GM21526 (cell line): ENCODE measurements at regions not wholly inside any gene's neighbourhood (a gene's known extent, or its start where the extent isn't known, plus 50 kb on each side); places are given as distances from the start of the nearest gene placed in this dataset.
"Not testable (repeated sequence)": the region's sequence is repeated elsewhere in the genome, so short reads cannot be mapped to it uniquely, and the experiment has no call there.

Experiments used
- ATAC-seq: cut with Tn5 transposase; IDR thresholded peaks from one replicate; pipeline ENCODE4 v1.9.1; 2021; ENCODE audit warnings: moderate library complexity; ENCODE audit not compliant: unreplicated experiment, low FRiP score

DNA sequence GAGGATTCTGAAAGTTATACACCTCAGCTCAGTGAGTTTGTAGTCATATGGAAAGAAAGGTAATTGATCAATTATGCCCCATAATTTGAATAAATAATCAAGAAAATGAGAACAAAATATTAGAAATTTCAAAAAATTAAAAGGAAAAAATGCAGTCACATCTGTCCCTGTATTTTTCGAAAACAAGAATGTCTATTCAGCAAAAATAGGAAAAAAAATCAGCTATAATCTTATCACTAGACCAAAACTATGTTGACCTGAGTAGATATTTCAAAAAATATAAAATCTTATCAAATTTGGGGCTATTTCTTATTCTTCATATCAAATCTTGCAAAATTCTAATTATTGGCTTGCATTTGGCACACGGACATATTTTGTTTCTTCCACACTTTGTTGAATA lies 501.2 kb upstream of the CNTN3 start:
- no peak for ATAC-seq

DNA sequence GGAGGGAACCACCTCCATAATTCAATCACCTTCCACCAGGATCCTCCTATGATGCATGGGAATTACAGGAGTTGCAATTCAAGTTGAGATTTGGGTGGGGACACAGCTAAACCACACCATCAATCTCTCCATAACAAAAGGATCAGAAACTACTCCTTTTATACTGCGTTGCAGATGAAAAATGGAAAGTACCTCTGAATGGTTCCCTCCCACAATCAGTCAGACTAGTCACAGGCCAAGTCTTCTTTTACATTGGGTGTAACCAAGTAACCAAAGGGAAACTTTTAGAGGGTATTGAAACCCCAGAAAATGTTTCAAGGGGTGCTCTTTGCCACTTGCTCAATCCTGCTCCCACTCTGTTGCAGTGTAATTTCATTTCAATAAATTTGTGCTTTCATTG lies 504.3 kb upstream of the CNTN3 start:
- ATAC-seq = no peak

DNA sequence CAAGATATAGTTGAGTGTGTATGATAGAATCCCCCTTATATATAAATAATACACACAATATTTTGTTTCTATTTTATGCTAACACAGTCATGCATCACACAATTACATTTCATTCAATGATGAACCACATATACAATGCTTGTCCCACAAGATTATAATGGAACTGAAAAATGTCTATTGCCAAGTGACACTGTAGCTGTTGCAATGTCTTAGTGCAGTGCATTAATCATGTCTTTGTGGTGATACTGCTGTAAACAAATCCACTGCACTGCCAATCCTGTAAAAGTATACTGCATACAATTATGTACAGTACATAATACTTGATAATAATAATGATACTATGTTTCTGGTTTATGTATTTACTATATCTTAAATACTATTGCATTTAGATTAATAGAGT lies 512.1 kb upstream of the CNTN3 start:
- no peak for ATAC-seq

DNA sequence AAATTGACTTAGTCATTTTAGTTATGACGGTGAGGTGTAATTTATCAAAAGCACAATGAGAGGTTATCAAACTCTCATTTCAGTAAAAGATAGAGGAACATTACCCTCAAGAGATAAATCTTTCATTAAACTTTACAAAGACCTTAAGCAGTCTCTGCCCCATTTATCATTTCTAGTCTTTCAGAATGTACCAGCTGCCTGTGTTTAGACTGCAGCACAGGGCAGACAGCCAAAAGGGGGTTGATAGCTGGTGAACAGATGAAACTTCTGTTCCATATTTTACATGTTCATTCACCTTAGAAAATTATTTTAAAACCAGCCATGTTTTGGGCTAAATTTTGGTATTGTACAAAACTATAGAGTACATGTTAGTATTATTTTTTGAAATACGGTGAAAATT lies 514.6 kb upstream of the CNTN3 start:
- no peak for ATAC-seq

DNA sequence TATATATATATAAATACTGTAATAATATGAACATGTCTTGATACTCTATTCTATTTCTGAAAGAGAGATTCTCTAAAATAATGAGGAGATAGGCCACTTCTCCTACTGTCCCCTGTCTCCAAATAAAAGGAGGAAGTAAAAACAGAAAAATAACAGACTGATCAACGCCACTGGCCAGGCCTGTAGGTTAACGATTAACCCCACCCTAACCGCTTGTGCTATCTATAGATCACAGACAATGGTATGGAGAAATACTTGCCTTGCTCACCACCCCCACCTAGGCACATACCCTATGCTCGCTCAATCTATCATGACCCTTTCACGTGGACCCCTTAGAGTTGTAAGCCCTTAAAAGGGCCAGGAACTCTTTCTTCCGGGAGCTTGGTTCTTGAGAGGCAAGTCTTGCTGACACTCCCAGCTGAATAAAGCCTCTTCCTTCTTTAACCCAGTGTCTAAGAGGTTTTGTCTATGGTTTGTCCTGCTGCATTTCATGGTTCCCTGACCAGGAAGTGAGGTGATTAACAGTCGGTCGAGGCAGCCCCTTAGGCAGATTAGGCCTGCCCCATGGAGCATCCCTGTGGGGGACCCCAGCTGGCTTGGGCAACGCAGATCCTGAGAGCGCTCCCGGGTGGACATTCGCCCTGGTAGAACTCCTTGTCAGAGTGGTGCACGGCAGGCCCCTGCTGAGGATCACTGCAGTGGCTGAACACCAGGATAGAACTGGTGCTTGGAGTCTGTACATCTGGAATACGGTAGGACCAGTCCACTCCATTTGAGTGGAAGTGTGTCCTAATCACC lies 521.8 kb upstream of the CNTN3 start:
- no peak for ATAC-seq

DNA sequence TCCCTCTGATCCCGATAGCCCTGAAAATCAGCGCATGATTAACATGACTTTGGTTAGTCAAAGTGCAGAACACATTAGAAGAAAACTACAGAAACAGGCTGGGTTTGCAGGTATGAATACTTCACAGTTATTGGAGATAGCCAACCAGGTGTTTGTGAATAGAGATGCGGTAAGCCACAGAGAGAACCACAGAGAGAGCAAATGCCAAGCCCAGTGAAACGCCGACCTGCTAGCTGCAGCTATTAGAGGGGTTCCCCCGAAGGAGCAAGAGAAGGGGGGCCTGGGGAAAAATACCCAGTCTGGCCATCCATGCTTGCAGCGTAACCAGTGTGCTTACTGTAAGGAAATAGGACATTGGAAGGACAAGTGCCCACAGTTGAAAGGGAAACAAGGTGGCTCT lies 523.9 kb upstream of the CNTN3 start:
- no peak for ATAC-seq

DNA sequence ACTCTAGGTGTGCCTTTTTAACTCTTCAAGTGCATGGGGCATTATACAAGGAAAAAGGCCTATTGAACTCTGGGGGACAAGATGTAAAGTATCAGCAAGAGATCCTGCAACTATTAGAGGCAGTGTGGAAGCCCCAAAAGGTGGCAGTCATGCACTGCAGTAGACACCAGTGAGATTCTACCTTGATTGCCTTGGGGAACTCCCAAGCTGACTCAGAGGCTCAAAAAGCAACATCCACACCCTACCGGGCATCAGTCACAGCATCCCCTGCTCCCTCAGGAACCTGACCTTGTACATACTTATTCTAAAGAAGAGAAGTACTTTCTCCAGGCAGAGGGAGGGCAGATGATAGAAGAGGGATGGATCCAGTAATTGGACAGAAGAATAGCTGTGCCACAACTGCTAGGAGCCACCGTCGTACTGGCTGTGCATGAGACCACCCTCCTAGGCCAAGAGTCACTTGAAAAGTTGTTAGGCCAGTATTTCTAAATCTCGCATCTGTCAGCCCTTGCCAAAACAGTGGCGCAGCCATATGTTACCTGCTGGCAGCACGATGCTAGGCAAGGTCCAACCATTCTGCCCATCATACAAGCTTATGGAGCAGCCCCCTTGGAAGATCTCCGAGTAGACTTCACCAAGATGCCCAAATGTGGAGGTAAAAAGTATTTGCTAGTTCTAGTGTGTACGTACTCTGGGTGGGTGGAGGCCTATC lies 523.1 kb upstream of the FRG2C start:
- no peak for ATAC-seq

DNA sequence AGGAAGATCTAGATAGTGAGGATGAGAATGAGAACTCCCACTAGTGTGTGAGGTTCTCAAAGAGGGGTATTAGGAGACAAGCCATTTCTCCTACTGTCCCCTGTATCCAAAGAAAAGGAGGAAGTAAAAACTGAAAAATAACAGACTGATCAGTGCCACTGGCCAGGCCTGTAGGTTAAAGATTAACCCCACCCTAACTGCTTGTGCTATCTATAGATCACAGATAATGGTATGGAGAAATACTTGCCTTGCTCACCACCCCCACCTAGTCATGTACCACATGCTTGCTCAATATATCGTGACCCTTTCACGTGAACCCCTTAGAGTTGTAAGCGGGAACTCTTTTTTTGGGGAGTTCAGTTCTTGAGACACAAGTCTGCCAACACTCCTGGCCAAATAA lies 519.7 kb upstream of the FRG2C start:
- no peak for ATAC-seq

DNA sequence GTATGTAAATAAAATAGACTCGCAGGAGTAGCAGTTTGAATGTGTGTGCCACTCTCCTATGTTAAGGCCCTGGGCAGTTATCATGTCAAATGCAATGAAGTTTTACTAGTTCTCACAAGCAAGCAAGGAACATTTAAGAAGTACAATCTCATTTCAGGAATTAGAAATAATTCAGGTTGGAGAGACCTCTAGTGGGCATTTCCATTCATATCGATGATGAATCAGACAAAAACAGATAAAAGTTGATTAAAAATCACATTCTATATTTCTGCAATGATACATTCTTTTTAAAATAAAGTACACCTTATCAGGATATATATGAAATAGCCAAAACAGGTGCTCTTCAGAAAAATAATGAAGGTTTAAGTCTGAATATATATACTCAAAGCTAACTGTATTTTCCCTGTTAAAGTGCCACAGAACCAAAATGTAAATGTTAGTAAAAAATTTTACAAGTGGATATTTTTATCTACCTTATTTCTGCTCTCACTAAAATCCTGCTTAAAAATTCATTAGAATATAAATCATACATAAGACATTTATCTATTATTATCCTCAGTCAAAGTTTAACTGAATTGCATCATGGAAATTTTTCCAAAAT lies 492.4 kb upstream of the FRG2C start:
- ATAC-seq = no peak

DNA sequence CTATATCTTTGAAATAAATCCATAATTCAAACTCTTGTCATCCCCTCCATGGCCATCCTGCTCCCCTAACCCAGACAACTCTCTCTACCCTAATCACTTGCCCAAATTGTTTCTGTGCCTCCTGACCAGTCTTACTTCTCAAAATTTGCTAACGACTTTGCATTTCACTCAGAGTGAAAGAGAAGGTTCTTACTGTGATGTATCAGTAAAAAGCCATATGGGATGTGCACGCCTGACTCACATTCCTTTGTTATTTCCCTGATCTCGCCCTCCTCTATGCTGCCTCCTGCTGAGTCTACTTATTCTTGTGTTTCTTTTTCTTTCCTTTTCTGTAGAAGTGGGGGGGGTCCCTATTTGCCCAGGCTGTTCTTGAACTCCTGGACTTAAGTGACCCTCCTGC lies 487.2 kb upstream of the FRG2C start:
- ATAC-seq = no peak

DNA sequence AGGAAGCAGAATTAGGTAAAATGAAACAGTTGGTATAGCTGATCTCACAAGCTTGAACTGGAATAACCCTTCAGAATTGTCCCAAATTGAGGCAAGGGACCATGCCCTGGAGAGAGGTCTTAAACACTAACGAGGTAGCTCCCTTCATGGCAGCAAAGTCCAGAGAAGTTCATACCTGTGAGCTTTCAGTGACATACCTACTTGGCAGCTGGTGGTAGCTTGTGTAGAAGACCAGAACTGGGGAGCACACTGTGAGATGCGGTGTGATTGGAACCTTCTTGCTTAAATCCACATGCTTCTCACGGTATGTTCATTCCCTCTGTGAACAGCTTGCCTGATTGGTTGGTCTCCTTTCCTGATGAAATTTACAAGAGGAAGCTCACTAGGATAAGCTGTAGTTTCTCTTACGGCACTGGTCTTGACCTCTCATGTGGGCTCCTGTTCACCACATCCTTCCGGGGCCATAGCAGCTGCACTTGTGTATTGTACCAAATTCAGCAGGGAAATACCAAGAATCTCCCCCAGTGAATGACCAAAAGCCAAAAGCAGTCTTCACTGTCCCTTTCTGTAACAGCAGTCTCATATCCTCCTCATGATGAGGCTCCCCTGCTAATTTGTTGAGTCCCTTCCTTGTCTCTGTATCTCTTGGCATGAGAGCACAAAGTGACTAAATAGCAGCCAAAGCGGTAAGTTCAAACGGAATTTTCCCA lies 483.7 kb upstream of the FRG2C start:
- ATAC-seq = no peak

DNA sequence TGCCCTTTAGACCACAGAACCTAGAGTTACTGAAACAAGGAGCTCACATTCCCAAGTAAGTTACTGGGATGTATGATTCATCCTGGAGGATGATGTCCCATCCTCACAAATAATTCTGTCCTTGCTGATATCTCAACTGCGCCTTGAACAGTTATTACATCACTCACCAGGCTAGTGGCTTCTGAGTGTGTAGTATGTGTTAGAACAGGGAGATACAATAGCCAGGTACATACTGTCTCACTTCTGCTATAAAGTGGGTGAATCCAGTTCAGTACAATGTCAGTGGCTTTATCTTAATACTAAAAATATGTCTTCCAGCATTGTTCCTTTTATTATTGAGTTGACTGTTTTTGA lies 483.2 kb upstream of the FRG2C start:
- no peak for ATAC-seq

DNA sequence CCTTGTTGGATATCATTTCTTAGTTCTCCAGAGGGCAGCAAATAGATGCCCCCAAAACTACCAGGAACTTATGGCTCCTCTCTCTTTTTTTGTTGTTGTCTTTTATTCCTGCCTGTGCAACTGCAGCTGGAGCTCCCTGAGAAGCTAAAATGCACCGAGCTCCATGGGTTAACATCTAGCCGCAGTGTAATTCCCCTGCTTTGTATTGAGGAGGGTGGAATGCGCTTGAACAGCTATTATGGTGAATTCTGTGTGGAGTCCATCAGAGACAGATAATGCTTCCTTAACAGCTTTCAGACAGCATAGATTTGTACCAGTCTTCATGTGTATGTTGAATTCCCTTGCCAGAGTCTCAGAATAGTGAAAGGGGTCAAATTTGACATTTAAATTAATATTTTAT lies 475.2 kb upstream of the FRG2C start:
- ATAC-seq = no peak

DNA sequence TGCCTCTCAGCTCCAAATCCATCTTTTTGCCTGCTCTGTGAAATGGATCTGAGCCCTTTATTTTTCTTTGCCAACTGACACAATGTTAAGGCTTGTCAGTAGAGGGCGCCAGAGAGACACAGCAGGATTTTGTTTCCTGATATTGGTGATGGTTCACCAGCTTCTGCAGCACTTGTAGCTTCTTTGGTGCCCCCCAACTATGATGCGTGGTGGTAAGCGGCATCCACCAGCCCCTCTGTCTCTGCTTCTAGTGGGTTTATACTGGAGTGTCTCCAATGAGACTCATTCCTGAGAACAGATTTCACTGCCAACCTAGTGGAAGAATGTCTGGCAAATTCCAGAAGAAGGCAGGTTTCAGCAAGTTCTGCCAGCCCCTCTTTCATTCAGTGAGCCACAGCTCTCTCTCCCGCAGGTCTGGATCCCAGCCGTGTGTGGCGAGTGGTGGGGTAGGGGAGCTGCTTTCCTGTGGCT lies 471.9 kb upstream of the FRG2C start:
- ATAC-seq = peak; percentile 68

DNA sequence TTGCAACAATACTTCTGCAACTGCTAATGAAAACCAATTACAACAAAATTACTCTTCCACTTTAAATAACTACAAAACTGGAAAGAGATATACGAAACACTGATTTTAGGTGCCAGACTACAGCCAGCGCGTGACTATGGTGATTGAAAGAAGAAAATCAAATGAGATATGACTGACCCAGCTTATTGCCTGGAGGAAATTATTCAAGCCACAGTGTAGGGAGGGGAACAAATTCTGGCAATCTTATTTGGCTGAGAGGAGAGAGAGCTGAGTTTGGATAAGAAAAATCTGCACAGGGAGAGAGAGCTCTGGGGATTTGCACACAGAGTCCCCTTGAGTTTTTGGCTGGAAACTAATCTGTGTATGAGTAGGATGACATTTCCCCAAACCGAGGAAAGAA lies 470.3 kb upstream of the FRG2C start:
- ATAC-seq = no peak

DNA sequence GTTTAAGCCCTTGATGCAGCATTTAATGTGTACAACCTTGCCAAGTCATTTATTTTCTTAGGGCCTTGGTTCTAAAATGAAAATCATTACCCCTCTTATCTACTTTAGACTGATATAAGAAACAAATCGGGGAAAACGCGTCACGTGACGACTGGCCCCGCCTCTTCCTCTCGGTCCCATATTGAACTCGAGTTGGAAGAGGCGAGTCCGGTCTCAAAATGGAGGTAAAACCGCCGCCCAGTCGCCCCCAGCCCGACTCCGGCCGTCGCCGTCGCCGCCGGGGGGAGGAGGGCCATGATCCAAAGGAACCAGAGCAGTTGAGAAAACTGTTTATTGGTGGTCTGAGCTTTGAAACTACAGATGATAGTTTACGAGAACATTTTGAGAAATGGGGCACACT lies 449.8 kb upstream of the FRG2C start:
- not testable (repeated sequence) for ATAC-seq

DNA sequence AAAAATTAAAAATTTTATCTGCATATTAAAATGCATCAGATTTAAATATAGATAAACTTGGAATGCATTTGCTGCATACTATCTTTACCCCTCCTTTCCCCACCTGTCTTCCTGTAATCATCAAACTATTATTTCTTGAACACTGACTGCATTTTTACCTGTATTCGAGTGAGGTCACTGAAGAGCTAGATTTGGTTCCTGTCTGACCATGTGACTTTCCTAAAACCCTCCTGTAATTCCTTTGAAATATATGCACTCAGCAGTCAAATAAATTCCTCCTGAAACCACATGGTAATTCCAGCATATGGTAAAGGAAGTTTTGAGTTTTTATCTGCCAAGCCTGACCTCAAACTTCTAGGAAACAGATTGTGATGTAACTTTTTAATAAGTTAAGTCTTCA lies 445.6 kb upstream of the FRG2C start:
- no peak for ATAC-seq

DNA sequence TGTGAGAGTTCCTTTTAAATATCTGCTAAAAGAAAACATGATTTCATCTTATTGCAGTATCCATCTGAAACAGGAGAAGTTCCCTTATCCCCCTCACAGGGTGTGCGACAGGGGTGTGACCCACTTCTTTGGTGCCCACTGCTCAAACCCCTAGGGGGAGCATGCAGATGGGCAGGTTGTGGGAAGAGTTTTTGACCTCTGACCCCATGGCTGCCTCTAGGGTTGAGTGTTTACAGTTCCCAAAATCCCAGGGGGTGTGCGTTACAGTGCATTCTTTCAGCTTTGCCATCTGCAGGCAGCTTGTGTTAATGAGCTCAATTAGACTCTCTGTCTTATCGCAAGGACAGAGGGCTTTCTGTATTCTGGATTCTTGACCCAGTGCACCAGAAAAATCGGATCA lies 443.2 kb upstream of the FRG2C start:
- no peak for ATAC-seq

DNA sequence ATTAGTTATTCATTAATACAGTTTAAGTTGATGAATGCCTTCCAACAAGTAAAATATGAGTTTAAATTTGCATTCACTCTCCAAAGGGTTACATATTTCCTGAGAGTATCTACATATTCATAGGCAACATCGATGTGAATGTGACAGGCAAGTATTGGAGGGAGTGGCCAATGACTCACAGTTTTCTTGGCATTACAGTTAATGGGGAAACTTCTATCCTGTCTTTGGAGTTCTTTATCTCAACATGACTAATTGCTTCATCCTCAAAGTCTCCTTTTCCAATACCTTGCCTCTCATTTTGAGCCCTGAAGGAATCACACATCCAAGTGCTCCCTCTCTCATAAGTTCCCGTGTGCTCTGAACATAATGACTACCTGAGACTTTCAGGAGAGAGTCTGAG lies 439.7 kb upstream of the FRG2C start:
- no peak for ATAC-seq

DNA sequence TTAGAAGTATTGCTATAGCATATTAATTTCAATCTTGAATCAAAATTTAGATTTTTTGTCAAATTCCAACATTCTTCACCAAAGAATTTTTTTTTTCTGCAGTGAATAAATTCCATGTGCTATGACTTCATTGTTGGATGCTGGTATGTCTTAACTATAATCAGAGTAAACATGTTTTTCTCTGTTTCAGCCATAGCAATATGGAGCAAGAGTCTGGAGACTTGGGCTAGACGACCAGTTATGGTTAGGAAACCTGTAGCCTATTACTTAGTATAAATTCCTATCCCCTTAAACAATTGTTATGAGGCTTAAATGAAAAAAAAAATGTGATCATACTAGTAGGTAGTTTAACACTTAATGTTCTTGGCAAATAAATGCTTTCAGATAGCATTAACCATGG lies 431.9 kb upstream of the FRG2C start:
- ATAC-seq = no peak

DNA sequence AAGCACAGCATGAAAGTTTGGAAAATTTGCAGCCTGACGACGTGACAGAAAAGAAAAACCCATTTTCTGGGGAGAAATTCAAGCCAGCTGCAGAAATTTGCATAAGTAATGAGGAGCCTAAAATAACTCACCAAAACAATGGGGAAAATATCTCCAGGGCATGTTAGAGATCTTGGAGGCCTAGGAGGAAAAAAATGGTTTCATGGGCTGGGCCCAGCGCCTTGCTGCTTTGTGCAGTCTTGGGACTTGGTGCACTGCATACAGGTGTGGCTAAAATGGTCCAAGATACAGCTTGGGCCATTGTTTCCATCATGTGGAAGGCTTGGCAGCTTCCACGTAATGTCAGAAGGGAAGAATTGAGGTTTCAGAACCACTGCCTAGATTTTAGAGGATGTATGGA lies 428.5 kb upstream of the FRG2C start:
- ATAC-seq = no peak
